Hepatocyte (in vitro differentiated cells): ENCODE measurements at regions not wholly inside any gene's neighbourhood (a gene's known extent, or its start where the extent isn't known, plus 50 kb on each side); places are given as distances from the start of the nearest gene placed in this dataset.

Experiments used
- EZH2 ChIP-seq: fragments of 200-600 bp; sonication (generic); IDR thresholded peaks from 2 replicates; pipeline ENCODE4 v1.6.1; 2016; ENCODE audit warnings: antibody characterized with exemption, mild to moderate bottlenecking, borderline replicate concordance
- EZH2phosphoT487 ChIP-seq: fragments of 200-600 bp; sonication (generic); IDR thresholded peaks from one replicate; pipeline ENCODE4 v1.6.1; 2018; ENCODE audit warnings: antibody characterized with exemption, mild to moderate bottlenecking, low read depth, moderate library complexity; ENCODE audit not compliant: unreplicated experiment, severe bottlenecking
- TF ChIP-seq, protein P1 (sequence below): fragments of 200-600 bp; sonication (generic); IDR thresholded peaks from 2 replicates; pipeline ENCODE4 v1.5.1; 2016; ENCODE audit warnings: antibody characterized with exemption, mild to moderate bottlenecking; ENCODE audit not compliant: poor library complexity

DNA sequence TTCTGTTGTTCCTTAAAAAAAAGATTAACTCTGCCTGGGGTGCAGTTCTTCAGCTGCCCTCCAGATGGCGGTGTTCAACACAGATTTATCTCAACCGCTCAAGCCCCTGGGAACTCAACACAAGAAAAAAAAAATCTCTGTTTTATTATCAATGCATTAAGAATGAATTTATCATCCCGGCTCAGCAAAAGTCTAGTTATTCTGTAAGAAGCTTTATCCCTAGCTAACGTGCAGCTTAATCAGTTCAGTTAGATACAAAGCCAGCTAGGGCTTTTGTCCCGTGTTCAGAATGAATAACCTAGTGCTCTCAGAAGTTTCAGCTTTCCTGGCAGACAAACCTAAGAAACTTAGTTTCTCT is 475.9 kb upstream of the CCL2 start:
- TF ChIP-seq, protein P1, sequence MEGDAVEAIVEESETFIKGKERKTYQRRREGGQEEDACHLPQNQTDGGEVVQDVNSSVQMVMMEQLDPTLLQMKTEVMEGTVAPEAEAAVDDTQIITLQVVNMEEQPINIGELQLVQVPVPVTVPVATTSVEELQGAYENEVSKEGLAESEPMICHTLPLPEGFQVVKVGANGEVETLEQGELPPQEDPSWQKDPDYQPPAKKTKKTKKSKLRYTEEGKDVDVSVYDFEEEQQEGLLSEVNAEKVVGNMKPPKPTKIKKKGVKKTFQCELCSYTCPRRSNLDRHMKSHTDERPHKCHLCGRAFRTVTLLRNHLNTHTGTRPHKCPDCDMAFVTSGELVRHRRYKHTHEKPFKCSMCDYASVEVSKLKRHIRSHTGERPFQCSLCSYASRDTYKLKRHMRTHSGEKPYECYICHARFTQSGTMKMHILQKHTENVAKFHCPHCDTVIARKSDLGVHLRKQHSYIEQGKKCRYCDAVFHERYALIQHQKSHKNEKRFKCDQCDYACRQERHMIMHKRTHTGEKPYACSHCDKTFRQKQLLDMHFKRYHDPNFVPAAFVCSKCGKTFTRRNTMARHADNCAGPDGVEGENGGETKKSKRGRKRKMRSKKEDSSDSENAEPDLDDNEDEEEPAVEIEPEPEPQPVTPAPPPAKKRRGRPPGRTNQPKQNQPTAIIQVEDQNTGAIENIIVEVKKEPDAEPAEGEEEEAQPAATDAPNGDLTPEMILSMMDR, result peak; percentile 99
- TF ChIP-seq EZH2phosphoT487 (no peak), EZH2 (no peak)
